HG03095 (cell line): ENCODE measurements at regions not wholly inside any gene's neighbourhood (a gene's known extent, or its start where the extent isn't known, plus 50 kb on each side); places are given as distances from the start of the nearest gene placed in this dataset.
"Not testable (repeated sequence)": the region's sequence is repeated elsewhere in the genome, so short reads cannot be mapped to it uniquely, and the experiment has no call there.

Experiments
- ATAC-seq: cut with Tn5 transposase; IDR thresholded peaks from one replicate; pipeline ENCODE4 v1.9.1; 2021; ENCODE audit warnings: moderate library complexity; ENCODE audit not compliant: unreplicated experiment

- not testable (repeated sequence) for ATAC-seq
These were observed 87.4 kb downstream of the DLEU7 start for GRCh38 chr13:50755862-50756685.

- ATAC-seq, result no peak
These were observed 86.5 kb downstream of the DLEU7 start for GRCh38 chr13:50757008-50757407.

GRCh38 chr13:50758796-50759195 lies 84.7 kb downstream of the DLEU7 start:
- ATAC-seq, result no peak

- no peak for ATAC-seq
These were observed 82.7 kb downstream of the DLEU7 start for GRCh38 chr13:50760751-50761150.

- ATAC-seq, result no peak
These were observed 82.1 kb downstream of the DLEU7 start for GRCh38 chr13:50761406-50761805.

- ATAC-seq, result no peak
These were observed 80.4 kb downstream of the DLEU7 start for GRCh38 chr13:50762969-50763567.

GRCh38 chr13:50766013-50766412 lies 77.5 kb downstream of the DLEU7 start:
- ATAC-seq, result no peak

- no peak for ATAC-seq
These were observed 76.8 kb downstream of the DLEU7 start for GRCh38 chr13:50766695-50767094.

GRCh38 chr13:50772881-50773280 lies 70.6 kb downstream of the DLEU7 start:
- ATAC-seq, result not testable (repeated sequence)
